COLO829 (cell line): ENCODE measurements at regions not wholly inside any gene's neighbourhood (a gene's known extent, or its start where the extent isn't known, plus 50 kb on each side); places are given as distances from the start of the nearest gene placed in this dataset.
"Not testable (repeated sequence)": the region's sequence is repeated elsewhere in the genome, so short reads cannot be mapped to it uniquely, and the experiment has no call there.

ENCODE experiments used
- DNase-seq: peaks from one replicate; pipeline ENCODE4 v3.0.0; 2012; ENCODE audit warnings: low spot score

GRCh38 chr14:104250175-104250574 is 111.8 kb downstream of the KIF26A start:
- DNase-seq, result no peak

DNA sequence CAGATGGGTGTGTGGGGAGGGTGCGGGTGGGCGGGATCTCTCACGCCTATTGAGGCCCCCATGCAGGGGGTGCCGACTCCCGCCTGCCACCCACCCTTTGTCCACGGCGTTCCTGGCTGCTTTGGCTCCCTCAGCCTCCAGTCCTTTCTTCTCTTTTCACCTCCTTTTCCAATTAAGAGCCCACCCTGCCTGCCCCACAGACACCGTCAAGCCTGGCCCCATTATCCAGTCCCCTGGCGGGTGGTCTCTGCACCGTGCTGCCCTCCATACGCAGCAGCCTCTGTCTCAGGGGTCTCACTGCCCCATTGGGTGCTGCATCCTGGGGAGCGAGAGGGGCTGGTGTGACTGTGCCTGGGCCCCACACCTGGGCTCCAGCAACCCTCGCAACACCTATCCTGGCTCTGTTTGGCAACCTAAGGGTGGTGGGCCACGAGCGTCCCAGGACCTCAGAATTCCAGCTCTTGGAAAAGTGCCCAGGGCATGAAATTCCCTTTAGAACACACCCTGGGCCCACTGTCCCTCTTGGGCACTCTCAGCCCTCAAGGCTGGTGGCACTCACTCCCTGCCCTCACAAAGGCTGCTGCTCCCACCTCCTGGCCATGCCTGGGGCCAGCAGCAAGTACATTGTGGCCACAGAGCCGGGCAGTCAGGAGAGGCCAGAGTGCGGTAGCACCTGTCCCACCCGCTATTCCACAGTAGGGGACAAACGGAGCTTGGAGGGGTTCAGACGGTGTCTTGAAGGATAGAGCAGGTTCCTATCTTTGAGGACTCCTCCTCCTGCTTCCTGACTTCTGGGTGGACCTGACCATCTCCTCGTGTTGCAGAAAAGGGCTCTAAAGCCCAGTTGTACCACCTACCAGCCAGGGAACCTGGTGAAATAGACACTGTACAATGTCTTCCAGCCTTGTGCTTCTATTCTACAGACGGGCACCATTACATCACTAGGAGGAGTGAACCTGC is 114.1 kb downstream of the KIF26A start:
- no peak for DNase-seq

DNA sequence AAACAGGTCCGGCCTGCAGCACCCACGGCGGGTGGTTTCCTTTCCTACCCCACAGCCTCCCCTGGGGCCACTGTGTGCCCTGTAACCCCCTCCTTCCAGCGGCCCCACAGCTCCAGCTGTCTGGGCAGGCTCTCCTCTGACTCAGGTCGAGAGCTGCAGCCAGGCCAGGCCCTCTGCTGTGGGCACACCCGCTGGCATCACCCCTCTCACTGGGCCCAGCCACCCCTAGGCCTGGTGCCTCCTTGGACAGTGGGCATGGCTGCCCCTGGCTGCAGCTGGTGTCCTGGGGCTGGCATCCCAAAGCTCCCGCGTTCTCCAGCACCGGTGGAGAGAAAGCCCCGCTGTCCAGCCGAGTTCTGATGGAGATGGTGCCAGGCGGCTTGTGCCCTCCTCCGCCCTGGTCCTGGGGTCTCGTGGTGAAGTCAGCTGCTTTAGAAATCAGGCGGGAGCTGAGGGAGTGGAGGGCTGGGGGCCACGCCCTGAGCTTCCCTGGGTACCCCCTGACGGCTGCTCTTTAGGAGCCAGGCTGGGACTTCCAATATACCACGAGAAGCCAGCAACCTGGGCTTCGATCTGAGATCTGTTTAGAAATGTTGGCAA is 114.9 kb downstream of the KIF26A start:
- DNase-seq, result no peak

- no peak for DNase-seq
Observed at GRCh38 chr14:104253901-104254353, 115.5 kb downstream of the KIF26A start.

GRCh38 chr14:104254735-104255400 is 116.5 kb downstream of the KIF26A start:
- no peak for DNase-seq

- DNase-seq, result no peak
Observed at GRCh38 chr14:104256025-104256424, 117.6 kb downstream of the KIF26A start.

DNA sequence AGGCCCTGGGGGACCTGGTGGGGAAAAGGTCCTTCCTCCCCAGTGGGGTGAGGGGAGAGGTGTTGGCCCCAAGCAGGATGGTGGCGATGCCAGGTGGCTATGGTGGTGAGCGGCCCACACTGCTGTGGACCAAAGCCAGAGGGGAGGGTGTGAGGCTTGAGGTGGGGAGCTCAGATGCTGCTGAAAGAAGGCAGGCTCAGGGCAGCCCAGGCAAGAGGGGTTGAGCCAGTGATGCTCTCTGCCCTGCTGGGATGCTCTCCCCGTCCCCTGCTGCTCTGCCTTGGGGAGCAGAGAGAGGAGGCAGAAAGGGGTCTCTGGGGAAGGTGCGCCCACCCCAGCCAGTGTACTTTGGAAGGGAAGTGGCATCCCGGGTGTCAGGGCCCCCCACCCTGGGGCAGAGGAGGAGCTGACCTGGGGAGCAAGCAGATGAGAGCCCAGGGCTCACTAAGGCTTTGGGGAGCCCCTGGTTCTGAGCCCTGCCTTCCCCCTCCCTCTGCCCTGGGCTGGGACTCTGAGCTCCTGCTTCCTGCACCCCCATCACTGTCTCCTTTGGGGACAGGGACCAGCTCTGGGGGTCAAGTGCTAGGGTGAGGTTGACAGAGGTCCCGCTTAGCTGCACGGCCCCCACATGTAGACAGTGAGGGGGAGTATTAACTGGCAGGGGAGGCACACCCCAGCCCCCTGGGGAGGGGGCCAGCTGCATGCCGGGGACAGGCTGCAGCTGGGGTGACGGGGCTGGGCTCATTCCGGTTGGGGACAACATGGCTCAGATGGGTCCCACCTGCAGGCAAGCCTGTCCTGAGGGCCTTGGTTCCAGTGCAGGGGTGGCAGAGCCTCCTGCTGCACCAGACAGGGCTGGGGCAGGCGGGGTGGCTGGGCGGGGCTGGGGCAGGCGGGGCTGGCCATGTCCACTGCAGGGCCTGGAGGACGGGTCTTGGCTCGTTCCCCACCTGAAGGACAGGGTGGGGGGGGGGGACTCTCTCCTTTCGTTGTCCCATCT is 124.4 kb downstream of the KIF26A start:
- DNase-seq, result no peak

DNA sequence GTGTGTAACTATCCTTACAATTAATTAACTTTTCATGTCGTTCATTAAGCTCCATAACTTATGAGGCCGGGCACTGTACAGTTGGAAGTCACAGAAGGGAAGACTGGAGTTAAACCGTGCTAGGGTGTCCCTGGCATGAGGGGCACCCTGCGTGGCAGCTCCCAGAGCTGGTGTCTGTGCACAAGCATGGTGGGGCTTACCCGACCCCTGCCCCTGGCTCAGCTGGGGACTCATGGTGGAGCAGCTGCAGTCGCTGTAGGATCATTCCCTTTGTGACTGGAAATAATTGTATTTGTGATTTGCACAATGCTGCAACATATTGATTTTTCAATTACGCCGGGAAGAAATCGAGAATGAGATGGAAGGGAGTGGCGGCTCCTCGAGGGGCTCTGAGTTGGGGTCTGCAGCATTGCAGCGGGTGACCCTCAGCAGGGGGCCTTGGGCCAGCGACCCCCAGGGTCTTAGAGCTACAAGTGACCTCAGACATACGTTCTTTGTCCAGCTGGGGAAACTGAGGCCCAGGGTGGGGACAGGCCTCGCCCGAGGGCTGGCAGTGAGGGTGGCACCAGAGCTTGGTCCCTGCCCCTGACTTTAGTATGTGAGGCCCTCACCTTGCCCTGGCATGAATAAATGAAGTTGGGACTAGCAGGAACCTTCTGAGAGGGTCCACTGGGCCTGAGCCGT is 125.4 kb downstream of the KIF26A start:
- no peak for DNase-seq

GRCh38 chr14:104264495-104265265 is 126.3 kb downstream of the KIF26A start:
- DNase-seq, result no peak

GRCh38 chr14:104265918-104266630 is 127.7 kb downstream of the KIF26A start:
- DNase-seq, result no peak

DNA sequence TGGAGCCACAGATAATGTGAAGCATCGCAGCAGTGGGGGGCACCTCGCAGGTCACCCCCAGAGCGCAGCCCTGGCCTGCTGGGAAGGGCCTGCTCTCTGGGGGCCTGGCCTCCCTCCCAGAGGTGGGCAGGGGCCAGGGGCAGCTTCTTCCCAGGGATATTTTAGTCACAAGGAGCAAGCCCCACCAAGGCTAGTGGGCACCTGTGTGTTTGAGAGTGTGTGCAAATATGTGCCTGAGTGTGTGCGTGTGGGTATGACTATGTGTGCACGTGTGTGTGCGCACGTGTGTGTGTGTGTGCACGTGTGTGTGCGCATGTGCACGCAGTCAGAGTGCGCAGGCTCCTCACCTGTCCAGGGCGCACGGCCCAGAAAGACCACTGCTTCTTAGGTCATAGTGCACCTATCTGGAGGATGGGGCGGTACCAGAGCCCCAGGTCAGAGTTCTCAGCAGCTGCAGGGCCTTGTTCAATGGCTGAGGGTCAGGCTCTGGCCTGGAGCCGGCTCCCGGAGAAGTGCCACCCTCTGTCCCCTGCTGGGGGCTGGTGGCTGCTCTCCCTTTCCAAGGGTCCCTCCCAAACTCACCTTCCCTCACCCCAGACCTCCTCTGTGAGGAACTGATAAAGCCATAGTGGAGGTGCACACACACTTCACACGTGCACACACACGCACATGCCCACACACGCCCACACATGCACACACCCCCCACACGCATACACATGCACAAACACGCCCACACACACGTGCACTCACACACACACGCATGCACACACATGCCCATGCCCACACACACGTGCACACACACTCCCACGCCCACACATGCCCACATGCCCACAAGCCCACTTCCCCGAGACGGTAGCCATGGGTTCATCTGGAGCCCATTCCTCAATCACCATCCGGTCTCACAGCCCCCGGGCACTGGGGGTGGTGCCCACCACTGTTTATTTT is 128.5 kb downstream of the KIF26A start:
- DNase-seq, result no peak

DNA sequence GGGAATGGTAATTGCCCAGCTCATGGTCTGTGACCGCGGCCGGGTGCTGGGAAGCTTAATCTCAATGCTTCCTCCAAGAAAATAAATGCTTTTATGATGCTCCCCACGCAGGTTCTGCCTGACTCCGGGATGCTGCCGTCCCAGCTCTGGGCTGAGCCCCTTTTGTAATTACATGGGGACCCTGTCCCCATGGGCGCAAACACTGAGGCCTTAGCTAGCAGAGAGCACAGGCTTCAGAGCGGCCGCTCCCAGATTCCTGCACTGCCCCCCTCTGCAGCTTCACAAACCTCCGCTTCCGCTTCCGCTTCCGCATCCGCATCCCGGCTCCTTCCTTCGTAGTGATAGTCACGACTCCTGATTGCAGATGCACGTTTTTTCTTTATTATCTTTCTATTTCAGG is 129.5 kb downstream of the KIF26A start:
- DNase-seq, result no peak

GRCh38 chr14:104268295-104268694 is 129.9 kb downstream of the KIF26A start:
- no peak for DNase-seq

GRCh38 chr14:104268725-104269436 is 130.5 kb downstream of the KIF26A start:
- no peak for DNase-seq

GRCh38 chr14:104269511-104270241 is 131.3 kb downstream of the KIF26A start:
- DNase-seq, result not testable (repeated sequence)

- no peak for DNase-seq
Observed at GRCh38 chr14:104271391-104271790, 133.0 kb downstream of the KIF26A start.

GRCh38 chr14:104274806-104275205 is 136.4 kb downstream of the KIF26A start:
- no peak for DNase-seq
